ENCODE measurements at regions not wholly inside any gene's neighbourhood (a gene's known extent, or its start where the extent isn't known, plus 50 kb on each side); places are given as distances from the start of the nearest gene placed in this dataset.

GRCh38 chr5:74324556-74324955, 316.0 kb downstream of the ENC1 start:
- no peak overlapping the region for H3K4me3 ChIP-seq (replicated peaks in 1 of 2; ENCODE audit: low read depth in 2 of 2, low read length in 2 of 2)
- TF ChIP-seq CTCF (IDR thresholded peaks at IDR 0.05; ENCODE audit: low read depth, low read length), result no peak
- DNase-seq (ENCODE audit: low read depth in 2 of 2), result no peak

GRCh38 chr5:74322944-74323343, 317.6 kb downstream of the ENC1 start:
- H3K4me3 ChIP-seq (replicated peaks in 1 of 2; ENCODE audit: low read depth in 2 of 2, low read length in 2 of 2), result no peak overlapping the region
- no peak for DNase-seq (ENCODE audit: low read depth in 2 of 2)
- TF ChIP-seq CTCF (IDR thresholded peaks at IDR 0.05; ENCODE audit: low read depth, low read length), result no peak

- no peak for DNase-seq (ENCODE audit: low read depth in 2 of 2)
- H3K4me3 ChIP-seq (replicated peaks in 1 of 2; ENCODE audit: low read depth in 2 of 2, low read length in 2 of 2), result no peak overlapping the region
- TF ChIP-seq CTCF (IDR thresholded peaks at IDR 0.05; ENCODE audit: low read depth, low read length), result no peak
These were observed 318.3 kb downstream of the ENC1 start for GRCh38 chr5:74322191-74322590.

- H3K4me3 ChIP-seq (replicated peaks in 1 of 2; ENCODE audit: low read depth in 2 of 2, low read length in 2 of 2), result no peak overlapping the region
- TF ChIP-seq CTCF (IDR thresholded peaks at IDR 0.05; ENCODE audit: low read depth, low read length), result no peak
- DNase-seq (ENCODE audit: low read depth in 2 of 2), result no peak
These were observed 319.2 kb downstream of the ENC1 start for GRCh38 chr5:74321326-74321725.

- H3K4me3 ChIP-seq (replicated peaks in 1 of 2; ENCODE audit: low read depth in 2 of 2, low read length in 2 of 2), result no peak overlapping the region
- DNase-seq (ENCODE audit: low read depth in 2 of 2), result no peak
- TF ChIP-seq CTCF (IDR thresholded peaks at IDR 0.05; ENCODE audit: low read depth, low read length), result no peak
These were observed 320.0 kb downstream of the ENC1 start for GRCh38 chr5:74320526-74320925.

GRCh38 chr5:74319076-74319475, 321.5 kb downstream of the ENC1 start:
- DNase-seq (ENCODE audit: low read depth in 2 of 2), result peak in 1 of 2 donors; percentile 56
- no peak for TF ChIP-seq CTCF (IDR thresholded peaks at IDR 0.05; ENCODE audit: low read depth, low read length)
- H3K4me3 ChIP-seq (replicated peaks in 1 of 2; ENCODE audit: low read depth in 2 of 2, low read length in 2 of 2), result no peak overlapping the region

- H3K4me3 ChIP-seq (replicated peaks in 1 of 2; ENCODE audit: low read depth in 2 of 2, low read length in 2 of 2), result no peak overlapping the region
- DNase-seq (ENCODE audit: low read depth in 2 of 2), result peak; percentile 71 to 98
- no peak for TF ChIP-seq CTCF (IDR thresholded peaks at IDR 0.05; ENCODE audit: low read depth, low read length)
These were observed 324.4 kb downstream of the ENC1 start for GRCh38 chr5:74316064-74316603.

All from cardiac fibroblast (primary cell).